HG02642 (cell line): ENCODE measurements at regions not wholly inside any gene's neighbourhood (a gene's known extent, or its start where the extent isn't known, plus 50 kb on each side); places are given as distances from the start of the nearest gene placed in this dataset.
"Not testable (repeated sequence)": the region's sequence is repeated elsewhere in the genome, so short reads cannot be mapped to it uniquely, and the experiment has no call there.

Source experiments
- ATAC-seq: cut with Tn5 transposase; IDR thresholded peaks from one replicate; pipeline ENCODE4 v1.9.1; 2021; ENCODE audit warnings: mild to moderate bottlenecking; ENCODE audit not compliant: unreplicated experiment, poor library complexity

GRCh38 chr6:76814496-76815458 lies 648.5 kb downstream of the HTR1B start:
- no peak for ATAC-seq

- ATAC-seq, result no peak
These were observed 653.0 kb downstream of the HTR1B start for GRCh38 chr6:76810286-76810685.

GRCh38 chr6:76803038-76803580 lies 660.2 kb downstream of the HTR1B start:
- no peak for ATAC-seq

GRCh38 chr6:76792394-76792793 lies 670.9 kb downstream of the HTR1B start:
- ATAC-seq, result no peak

GRCh38 chr6:76790881-76791280 lies 672.4 kb downstream of the HTR1B start:
- no peak for ATAC-seq

- no peak for ATAC-seq
These were observed 673.1 kb downstream of the HTR1B start for GRCh38 chr6:76790045-76790796.

GRCh38 chr6:76789580-76789979 lies 673.7 kb downstream of the HTR1B start:
- no peak for ATAC-seq

- no peak for ATAC-seq
These were observed 675.1 kb downstream of the HTR1B start for GRCh38 chr6:76788155-76788554.

GRCh38 chr6:76779068-76779467 lies 684.2 kb downstream of the HTR1B start:
- no peak for ATAC-seq

- ATAC-seq, result no peak
These were observed 686.4 kb downstream of the HTR1B start for GRCh38 chr6:76776876-76777275.

- ATAC-seq, result no peak
These were observed 688.4 kb downstream of the HTR1B start for GRCh38 chr6:76774781-76775384.

GRCh38 chr6:76772951-76773350 lies 690.3 kb downstream of the HTR1B start:
- ATAC-seq, result no peak

GRCh38 chr6:76771059-76771634 lies 692.1 kb downstream of the HTR1B start:
- no peak for ATAC-seq

GRCh38 chr6:76770281-76770680 lies 693.0 kb downstream of the HTR1B start:
- no peak for ATAC-seq

- ATAC-seq, result no peak
These were observed 694.7 kb downstream of the HTR1B start for GRCh38 chr6:76768556-76768955.

- no peak for ATAC-seq
These were observed 691.6 kb upstream of the IMPG1 start for GRCh38 chr6:76764057-76764456.

- no peak for ATAC-seq
These were observed 680.4 kb upstream of the IMPG1 start for GRCh38 chr6:76752841-76753240.

- ATAC-seq, result not testable (repeated sequence)
These were observed 672.9 kb upstream of the IMPG1 start for GRCh38 chr6:76745388-76745787.

GRCh38 chr6:76744151-76744720 lies 671.8 kb upstream of the IMPG1 start:
- not testable (repeated sequence) for ATAC-seq

- ATAC-seq, result no peak
These were observed 670.5 kb upstream of the IMPG1 start for GRCh38 chr6:76742919-76743318.
